Smooth muscle cell (in vitro differentiated cells): ENCODE measurements at regions not wholly inside any gene's neighbourhood (a gene's known extent, or its start where the extent isn't known, plus 50 kb on each side); places are given as distances from the start of the nearest gene placed in this dataset.

Experiments used
- DNase-seq: peaks from one replicate; lab custom pipeline; 2025; ENCODE audit not compliant: unreplicated experiment; lab: John Stamatoyannopoulos, UW
- H2AFZ ChIP-seq: fragments of 200-600 bp; sonication (generic); 2 replicates; pipeline ENCODE4 v1.6.0; 2016; ENCODE audit warnings: antibody characterized with exemption, low read depth, mild to moderate bottlenecking
- H3F3A ChIP-seq: fragments of 200-600 bp; sonication (generic); 2 replicates; pipeline ENCODE4 v1.6.0; 2017; ENCODE audit warnings: antibody characterized with exemption, low read depth
- H3K27ac ChIP-seq: fragments of 200-600 bp; sonication (generic); 2 replicates; pipeline ENCODE4 v1.5.1; 2016; ENCODE audit warnings: low read depth, mild to moderate bottlenecking
- H3K27me3 ChIP-seq: fragments of 200-600 bp; sonication (generic); 2 replicates; pipeline ENCODE4 v1.6.1; 2016; ENCODE audit warnings: low read depth, mild to moderate bottlenecking
- H3K36me3 ChIP-seq: fragments of 200-600 bp; sonication (generic); 2 replicates; pipeline ENCODE4 v1.5.1; 2016; ENCODE audit warnings: low read depth
- H3K4me1 ChIP-seq: fragments of 200-600 bp; sonication (generic); 2 replicates; pipeline ENCODE4 v1.5.1; 2016; ENCODE audit warnings: low read depth
- H3K4me2 ChIP-seq: fragments of 200-600 bp; sonication (generic); 2 replicates; pipeline ENCODE4 v1.6.0; 2016; ENCODE audit warnings: mild to moderate bottlenecking
- H3K4me3 ChIP-seq: fragments of 200-600 bp; sonication (generic); 2 replicates; pipeline ENCODE4 v1.5.1; 2016; ENCODE audit warnings: mild to moderate bottlenecking
- H3K79me2 ChIP-seq: fragments of 200-600 bp; sonication (generic); 2 replicates; pipeline ENCODE4 v1.6.0; 2016; ENCODE audit warnings: low read depth, mild to moderate bottlenecking
- H3K9ac ChIP-seq: fragments of 200-600 bp; sonication (generic); 2 replicates; pipeline ENCODE4 v1.6.0; 2016; ENCODE audit warnings: low read depth
- H3K9me3 ChIP-seq: fragments of 200-600 bp; sonication (generic); replicated peaks from 2 replicates; pipeline ENCODE4 v1.5.1; 2016; ENCODE audit warnings: low read depth
- H4K20me1 ChIP-seq: fragments of 200-600 bp; sonication (generic); 2 replicates; pipeline ENCODE4 v1.6.0; 2016; ENCODE audit warnings: low read depth
- CTCF ChIP-seq: fragments of 200-600 bp; sonication (generic); IDR thresholded peaks from 2 replicates; pipeline ENCODE4 v1.5.1; 2017; ENCODE audit warnings: borderline replicate concordance, mild to moderate bottlenecking, antibody characterized with exemption; ENCODE audit not compliant: insufficient read depth, poor library complexity, severe bottlenecking
- WGBS: methylation state at CpG from one replicate; pipeline ENCODE4 v1.1.7; 2016; ENCODE audit warnings: low lambda C conversion rate; 5-methylcytosine and 5-hydroxymethylcytosine counted together

- TF ChIP-seq CTCF, result no peak
- Histone ChIP-seq H3K27ac (no peak overlapping the region), H3K4me2 (no peak overlapping the region), H3K4me1 (no peaks in the 10 kb centered on the region), H3K27me3 (no peaks in the 10 kb centered on the region), H3K9me3 (no peaks in the 10 kb centered on the region), H3K4me3 (no peak overlapping the region), H2AFZ (no peak overlapping the region), H3K36me3 (no peaks in the 10 kb centered on the region), H3K9ac (no peak overlapping the region), H4K20me1 (no peaks in the 10 kb centered on the region), H3F3A (no peaks in the 10 kb centered on the region), H3K79me2 (no peaks in the 10 kb centered on the region)
- DNase-seq, result no peak
- 37% methylated on average over 4 of the region's 4 CpGs for WGBS
These were observed 377.9 kb downstream of the DNAJB9 start for GRCh38 chr7:108947526-108947925.

GRCh38 chr7:108972004-108972403 lies 402.3 kb downstream of the DNAJB9 start:
- Histone ChIP-seq H4K20me1 (no peaks in the 10 kb centered on the region), H3K9ac (no peak overlapping the region), H3K4me1 (no peaks in the 10 kb centered on the region), H3K27me3 (no peaks in the 10 kb centered on the region), H3K79me2 (no peaks in the 10 kb centered on the region), H3K27ac (no peak overlapping the region), H3K4me3 (no peak overlapping the region), H2AFZ (no peak overlapping the region), H3F3A (no peaks in the 10 kb centered on the region), H3K9me3 (no peaks in the 10 kb centered on the region), H3K36me3 (no peaks in the 10 kb centered on the region), H3K4me2 (no peak overlapping the region)
- WGBS, result 96% methylated on average over 2 of the region's 2 CpGs
- no peak for DNase-seq
- TF ChIP-seq CTCF, result no peak

DNA sequence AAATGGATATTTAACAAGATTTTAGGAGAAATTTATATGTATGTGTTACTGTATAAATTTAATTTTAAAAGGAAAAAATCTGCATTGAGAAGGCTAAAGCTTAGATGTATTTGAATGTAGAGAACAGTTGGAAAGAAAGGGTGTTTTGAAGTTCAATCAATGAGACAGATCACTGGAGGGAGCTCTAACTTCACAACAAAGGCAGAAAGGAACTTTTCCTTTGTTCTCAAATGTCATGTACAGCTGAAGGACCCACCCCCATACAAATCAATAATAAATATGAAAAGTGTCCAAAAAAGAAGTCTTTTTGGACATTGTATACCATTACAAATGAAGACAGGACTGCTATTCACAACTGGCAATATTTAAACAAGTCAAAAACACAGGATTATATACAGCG lies 403.4 kb downstream of the DNAJB9 start:
- no peaks in the 10 kb centered on the region for H3K9me3 ChIP-seq
- H3K4me1 ChIP-seq, result no peaks in the 10 kb centered on the region
- no peaks in the 10 kb centered on the region for H3K79me2 ChIP-seq
- DNase-seq, result no peak
- TF ChIP-seq CTCF, result peak; percentile 43
- 100% methylated on average over 1 of the region's 1 CpG for WGBS
- no peaks in the 10 kb centered on the region for H3K36me3 ChIP-seq
- no peaks in the 10 kb centered on the region for H3F3A ChIP-seq
- H3K27me3 ChIP-seq, result no peaks in the 10 kb centered on the region
- no peak overlapping the region for H2AFZ ChIP-seq
- H3K4me2 ChIP-seq, result no peak overlapping the region
- no peak overlapping the region for H3K27ac ChIP-seq
- H3K9ac ChIP-seq, result no peak overlapping the region
- H4K20me1 ChIP-seq, result no peaks in the 10 kb centered on the region
- H3K4me3 ChIP-seq, result no peak overlapping the region

GRCh38 chr7:108974641-108975040 lies 405.0 kb downstream of the DNAJB9 start:
- H3F3A ChIP-seq, result no peaks in the 10 kb centered on the region
- no peaks in the 10 kb centered on the region for H3K4me1 ChIP-seq
- no peaks in the 10 kb centered on the region for H3K27me3 ChIP-seq
- no peak overlapping the region for H2AFZ ChIP-seq
- no peak overlapping the region for H3K4me2 ChIP-seq
- no peaks in the 10 kb centered on the region for H3K36me3 ChIP-seq
- no peak overlapping the region for H3K9ac ChIP-seq
- no peaks in the 10 kb centered on the region for H4K20me1 ChIP-seq
- no peaks in the 10 kb centered on the region for H3K9me3 ChIP-seq
- H3K4me3 ChIP-seq, result no peak overlapping the region
- no peak overlapping the region for H3K27ac ChIP-seq
- TF ChIP-seq CTCF, result no peak
- H3K79me2 ChIP-seq, result no peaks in the 10 kb centered on the region
- WGBS, result 92% methylated on average over 1 of the region's 1 CpG
- no peak for DNase-seq
